HG03520 (cell line): ENCODE measurements at regions not wholly inside any gene's neighbourhood (a gene's known extent, or its start where the extent isn't known, plus 50 kb on each side); places are given as distances from the start of the nearest gene placed in this dataset.

ENCODE experiments used
- ATAC-seq: cut with Tn5 transposase; IDR thresholded peaks from one replicate; pipeline ENCODE4 v1.9.1; 2021; ENCODE audit warnings: mild to moderate bottlenecking, moderate library complexity; ENCODE audit not compliant: unreplicated experiment

GRCh38 chr21:28663754-28664153 lies 328.9 kb downstream of the LTN1 start:
- ATAC-seq, result no peak

GRCh38 chr21:28663111-28663693 lies 329.5 kb downstream of the LTN1 start:
- ATAC-seq, result no peak

GRCh38 chr21:28657566-28657965 lies 335.1 kb downstream of the LTN1 start:
- ATAC-seq, result no peak

- no peak for ATAC-seq
These were observed 337.2 kb downstream of the LTN1 start for GRCh38 chr21:28655471-28655870.

- no peak for ATAC-seq
These were observed 338.3 kb downstream of the LTN1 start for GRCh38 chr21:28654406-28654805.

- no peak for ATAC-seq
These were observed 347.9 kb downstream of the LTN1 start for GRCh38 chr21:28644762-28645161.

GRCh38 chr21:28642891-28643290 lies 349.8 kb downstream of the LTN1 start:
- no peak for ATAC-seq

- ATAC-seq, result no peak
These were observed 350.9 kb downstream of the LTN1 start for GRCh38 chr21:28641731-28642130.

- no peak for ATAC-seq
These were observed 352.4 kb downstream of the LTN1 start for GRCh38 chr21:28640326-28640725.

- ATAC-seq, result no peak
These were observed 352.9 kb downstream of the LTN1 start for GRCh38 chr21:28639737-28640136.

GRCh38 chr21:28636752-28637691 lies 355.7 kb downstream of the LTN1 start:
- no peak for ATAC-seq

GRCh38 chr21:28635541-28635940 lies 357.1 kb downstream of the LTN1 start:
- no peak for ATAC-seq

- ATAC-seq, result no peak
These were observed 358.7 kb downstream of the LTN1 start for GRCh38 chr21:28633839-28634555.

- ATAC-seq, result no peak
These were observed 359.8 kb downstream of the LTN1 start for GRCh38 chr21:28632755-28633408.

- no peak for ATAC-seq
These were observed 365.0 kb downstream of the LTN1 start for GRCh38 chr21:28627691-28628090.

GRCh38 chr21:28627261-28627660 lies 365.4 kb downstream of the LTN1 start:
- no peak for ATAC-seq

- ATAC-seq, result no peak
These were observed 368.1 kb downstream of the LTN1 start for GRCh38 chr21:28624626-28625025.

- ATAC-seq, result no peak
These were observed 375.4 kb downstream of the LTN1 start for GRCh38 chr21:28617300-28617699.

GRCh38 chr21:28615276-28615675 lies 377.4 kb downstream of the LTN1 start:
- ATAC-seq, result no peak

GRCh38 chr21:28614791-28615190 lies 377.9 kb downstream of the LTN1 start:
- no peak for ATAC-seq

- ATAC-seq, result no peak
These were observed 384.0 kb downstream of the LTN1 start for GRCh38 chr21:28608646-28609045.
